Natural killer cell (primary cell): ENCODE measurements at regions not wholly inside any gene's neighbourhood (a gene's known extent, or its start where the extent isn't known, plus 50 kb on each side); places are given as distances from the start of the nearest gene placed in this dataset.

ENCODE experiments used
- ATAC-seq, 3 donors: fragments of 150-1000 bp in 2 of 3; fragments of 200-7000 bp in 1 of 3; cut with Tn5 transposase; 1 replicate in 1 of 3; 2 replicates in 2 of 3; pipeline ENCODE4 v1.10.0; 2021; ENCODE audit warnings: mild to moderate bottlenecking in 2 of 3, moderate library complexity in 2 of 3
- DNase-seq, 2 donors: peaks; one replicate each; pipeline versions ENCODE4 v3.0.0 to v3.0.0-alpha.2; 2013 to 2021; ENCODE audit warnings: mixed read lengths in 1 of 2
- H3K27ac ChIP-seq: one replicate; pipeline ENCODE4 v1.5.1; 2013; ENCODE audit warnings: mild to moderate bottlenecking, low read length
- H3K27me3 ChIP-seq: one replicate; pipeline ENCODE4 v1.6.1; 2013; ENCODE audit warnings: low read length; ENCODE audit not compliant: control insufficient read depth, insufficient read depth
- H3K36me3 ChIP-seq: one replicate; pipeline ENCODE4 v1.6.1; 2013; ENCODE audit warnings: low read length; ENCODE audit not compliant: control insufficient read depth, insufficient read depth
- H3K4me1 ChIP-seq: one replicate; pipeline ENCODE4 v1.6.1; 2013; ENCODE audit warnings: low read length; ENCODE audit not compliant: control insufficient read depth, insufficient read depth
- H3K4me3 ChIP-seq: one replicate; pipeline ENCODE4 v1.5.1; 2013; ENCODE audit warnings: low read length
- H3K9me3 ChIP-seq: one replicate; pipeline ENCODE4 v1.6.1; 2013; ENCODE audit warnings: low read length; ENCODE audit not compliant: control insufficient read depth, insufficient read depth
- H3K27ac Mint-ChIP-seq, 2 donors: one replicate each; pipeline ENCODE4 v1.8.0; 2022; ENCODE audit warnings: mild to moderate bottlenecking in 2 of 2, mixed read lengths in 2 of 2, moderate library complexity in 1 of 2
- H3K27me3 Mint-ChIP-seq, 2 donors: one replicate each; pipeline ENCODE4 v1.8.0; 2022; ENCODE audit warnings: low read depth in 2 of 2, mixed read lengths in 2 of 2
- H3K36me3 Mint-ChIP-seq: one replicate; pipeline ENCODE4 v1.8.0; 2022; ENCODE audit warnings: mixed read lengths
- H3K4me1 Mint-ChIP-seq, 2 donors: one replicate each; pipeline ENCODE4 v1.8.0; 2022; ENCODE audit warnings: mixed read lengths in 2 of 2
- H3K4me3 Mint-ChIP-seq: one replicate; pipeline ENCODE4 v1.8.0; 2022; ENCODE audit warnings: mild to moderate bottlenecking, moderate library complexity, mixed read lengths
- H3K9me3 Mint-ChIP-seq, 2 donors: one replicate each; pipeline ENCODE4 v1.8.0; 2022; ENCODE audit warnings: mixed read lengths in 2 of 2
- CTCF ChIP-seq: fragments of 200-600 bp; IDR thresholded peaks from one replicate; pipeline ENCODE4 v1.8.0; 2022; ENCODE audit warnings: antibody characterized with exemption
- WGBS: methylation state at CpG from one replicate; pipeline ENCODE4 v1.1.7; 2013; ENCODE audit warnings: missing lambda C conversion rate; ENCODE audit not compliant: insufficient coverage; 5-methylcytosine and 5-hydroxymethylcytosine counted together
- intact Hi-C: fragments of 100-400 bp; cut with micrococcal nuclease; formaldehyde crosslinking; loops from one replicate; pipeline ENCODE4 v1.14.2; 2022

- WGBS: 100% methylated on average over 1 of the region's 1 CpG
- no peak for TF ChIP-seq CTCF
- Histone ChIP-seq H3K9me3 (no peaks in the 10 kb centered on the region), H3K36me3 (no peaks in the 10 kb centered on the region), H3K4me1 (no peaks in the 10 kb centered on the region), H3K27me3 (no peaks in the 10 kb centered on the region), H3K27ac (no peak overlapping the region), H3K4me3 (no peak overlapping the region)
- intact Hi-C loops: no loop called here
- peaks cover 2% of the 10 kb centered on the region in 2 donors for H3K9me3 Mint-ChIP-seq
- no peaks in the 10 kb centered on the region for H3K36me3 Mint-ChIP-seq
- H3K4me1 Mint-ChIP-seq: no peaks in the 10 kb centered on the region
- DNase-seq (no peak), ATAC-seq (no peak)
- no peak overlapping the region for H3K4me3 Mint-ChIP-seq
- no peak overlapping the region for H3K27ac Mint-ChIP-seq
- H3K27me3 Mint-ChIP-seq: no peaks in the 10 kb centered on the region
Observed at GRCh38 chr7:84271543-84271942, 77.0 kb upstream of the SEMA3A start.

- H3K4me3 Mint-ChIP-seq: no peak overlapping the region
- no peak for DNase-seq
- 74% methylated on average over 1 of the region's 2 CpGs for WGBS
Observed at GRCh38 chr7:84264396-84264795, 69.8 kb upstream of the SEMA3A start.

GRCh38 chr7:84263106-84263505 is 68.5 kb upstream of the SEMA3A start:
- no peaks in the 10 kb centered on the region for H3K4me1 ChIP-seq
- H3K27ac ChIP-seq: no peak overlapping the region
- peaks cover 5% of the 10 kb centered on the region for H3K9me3 ChIP-seq
- intact Hi-C loops: no loop called here
- Mint-ChIP-seq H3K9me3 (peaks cover 5% of the 10 kb centered on the region in 2 donors), H3K27me3 (no peaks in the 10 kb centered on the region), H3K4me3 (no peak overlapping the region), H3K36me3 (no peaks in the 10 kb centered on the region), H3K27ac (no peak overlapping the region), H3K4me1 (no peaks in the 10 kb centered on the region)
- WGBS: 96% methylated on average over 2 of the region's 2 CpGs
- no peak overlapping the region for H3K4me3 ChIP-seq
- H3K27me3 ChIP-seq: no peaks in the 10 kb centered on the region
- DNase-seq (no peak), ATAC-seq (no peak)
- TF ChIP-seq CTCF: no peak
- H3K36me3 ChIP-seq: no peaks in the 10 kb centered on the region

More at GRCh38 chr7:84264396-84264795, 69.8 kb upstream of the SEMA3A start:
- H3K27ac ChIP-seq: no peak overlapping the region
- no peak for ATAC-seq
- H3K27me3 ChIP-seq: no peaks in the 10 kb centered on the region
- H3K4me1 Mint-ChIP-seq: no peaks in the 10 kb centered on the region
- H3K9me3 ChIP-seq: peaks cover 5% of the 10 kb centered on the region
- H3K4me3 ChIP-seq: no peak overlapping the region
- no peaks in the 10 kb centered on the region for H3K4me1 ChIP-seq
- H3K9me3 Mint-ChIP-seq: peaks cover 5% of the 10 kb centered on the region in 2 donors
- H3K36me3 Mint-ChIP-seq: no peaks in the 10 kb centered on the region
- no peaks in the 10 kb centered on the region for H3K36me3 ChIP-seq
- intact Hi-C loops: no loop called here
- H3K27me3 Mint-ChIP-seq: no peaks in the 10 kb centered on the region
- no peak overlapping the region for H3K27ac Mint-ChIP-seq
- TF ChIP-seq CTCF: no peak

- TF ChIP-seq CTCF: no peak
- Histone ChIP-seq H3K36me3 (no peaks in the 10 kb centered on the region), H3K4me1 (no peaks in the 10 kb centered on the region), H3K27me3 (no peaks in the 10 kb centered on the region), H3K4me3 (no peak overlapping the region), H3K27ac (no peak overlapping the region), H3K9me3 (peaks cover 5% of the 10 kb centered on the region)
- no peak overlapping the region for H3K27ac Mint-ChIP-seq
- WGBS: 90% methylated on average over 4 of the region's 4 CpGs
- DNase-seq (no peak), ATAC-seq (no peak)
- H3K9me3 Mint-ChIP-seq: peaks cover 4 to 8% of the 10 kb centered on the region in 2 donors
- no peaks in the 10 kb centered on the region for H3K36me3 Mint-ChIP-seq
- H3K4me3 Mint-ChIP-seq: no peak overlapping the region
- H3K27me3 Mint-ChIP-seq: no peaks in the 10 kb centered on the region
- intact Hi-C loops: no loop called here
- H3K4me1 Mint-ChIP-seq: no peaks in the 10 kb centered on the region
Observed at GRCh38 chr7:84261509-84261908, 66.9 kb upstream of the SEMA3A start.
